NCI-H2107 treated with DMSO at 0.1 percent for 48 hours (cell line): ENCODE measurements at regions not wholly inside any gene's neighbourhood (a gene's known extent, or its start where the extent isn't known, plus 50 kb on each side); places are given as distances from the start of the nearest gene placed in this dataset.
A peak's percentile ranks its signal among the peaks of the same experiment; 100 is the strongest.

Experiments used
- DNase-seq: peaks from one replicate; lab custom pipeline; 2025; ENCODE audit not compliant: unreplicated experiment; lab: John Stamatoyannopoulos, UW

DNA sequence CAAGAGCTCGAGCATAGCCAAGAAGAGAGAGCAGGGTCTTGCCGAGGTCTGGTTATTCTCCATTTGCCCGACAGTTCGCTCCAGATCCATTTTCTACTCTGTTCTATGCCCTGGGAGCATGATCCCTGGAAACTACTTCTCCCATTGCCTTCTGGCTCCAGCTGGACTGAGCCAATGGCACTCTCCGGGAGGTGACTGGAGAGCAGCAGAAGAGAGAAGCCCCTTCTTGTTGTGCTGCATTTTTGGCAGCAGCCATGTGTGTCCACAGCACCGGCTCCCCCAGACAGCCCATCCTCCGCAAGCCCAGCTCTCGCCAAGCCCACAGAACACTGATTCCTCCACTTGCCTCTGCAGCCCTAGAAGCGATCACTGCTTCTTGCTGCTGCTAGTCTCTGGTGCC lies 345.5 kb downstream of the TNS1 start:
- DNase-seq, result no peak

DNA sequence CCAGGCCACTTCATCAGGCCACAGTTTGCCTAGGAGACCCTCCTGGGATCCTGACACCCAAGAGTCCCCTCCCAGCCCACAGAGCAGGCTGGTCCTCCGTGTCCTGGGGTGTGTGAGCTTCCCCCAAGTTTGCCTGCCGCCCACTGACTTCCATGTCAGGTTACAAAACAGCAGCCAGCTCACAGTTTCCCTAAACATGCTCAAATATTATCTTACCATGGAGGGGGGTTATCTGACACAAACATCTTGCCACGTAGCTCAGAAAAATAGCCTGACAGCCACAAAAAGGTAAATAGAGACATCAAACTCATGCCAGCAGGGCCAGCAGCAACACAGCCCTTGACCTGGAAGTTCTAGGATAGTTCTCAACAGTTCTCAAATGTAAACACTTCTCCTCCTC lies 346.5 kb downstream of the TNS1 start:
- DNase-seq, result no peak

DNA sequence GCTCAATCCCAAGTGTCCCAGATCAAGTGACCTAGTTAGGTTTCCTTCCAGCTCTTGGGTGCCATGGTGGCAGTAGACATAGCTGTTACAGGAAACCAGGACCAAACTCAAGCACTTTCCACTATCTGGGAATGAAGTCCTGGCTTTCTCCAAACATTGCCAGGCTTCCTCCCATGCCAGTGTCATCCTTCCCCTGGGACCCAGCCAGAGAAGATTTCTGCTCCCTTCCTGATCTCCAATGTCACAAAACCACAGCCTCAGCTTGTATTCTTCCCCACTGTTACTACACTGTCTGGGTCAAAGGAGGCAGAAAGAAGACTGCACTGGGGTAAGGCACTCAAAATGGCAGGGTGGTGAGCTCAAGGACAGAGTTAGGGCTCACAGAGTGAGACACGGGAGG lies 347.1 kb downstream of the TNS1 start:
- DNase-seq, result no peak

DNA sequence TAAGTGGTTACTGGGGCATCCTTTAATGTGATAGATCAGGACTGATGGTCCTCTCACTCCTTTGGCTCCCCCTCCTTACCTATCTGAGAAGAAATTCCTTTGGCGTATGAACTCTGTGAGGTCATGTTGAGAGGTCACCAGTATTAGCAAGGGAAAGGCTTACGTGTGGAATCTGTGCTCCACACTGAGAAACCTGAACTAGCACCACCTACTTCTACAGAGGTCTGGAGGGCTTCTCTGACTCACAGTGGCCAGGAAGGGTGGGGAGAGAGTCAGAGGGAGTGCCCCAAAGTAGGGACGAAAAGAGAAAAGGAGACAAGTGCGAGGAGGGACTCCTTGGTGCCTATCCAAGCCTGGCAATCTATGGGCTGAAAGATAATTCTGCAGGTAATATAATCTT lies 348.6 kb downstream of the TNS1 start:
- no peak for DNase-seq

GRCh38 chr2:217652761-217653639 lies 349.8 kb downstream of the TNS1 start:
- DNase-seq, result no peak

DNA sequence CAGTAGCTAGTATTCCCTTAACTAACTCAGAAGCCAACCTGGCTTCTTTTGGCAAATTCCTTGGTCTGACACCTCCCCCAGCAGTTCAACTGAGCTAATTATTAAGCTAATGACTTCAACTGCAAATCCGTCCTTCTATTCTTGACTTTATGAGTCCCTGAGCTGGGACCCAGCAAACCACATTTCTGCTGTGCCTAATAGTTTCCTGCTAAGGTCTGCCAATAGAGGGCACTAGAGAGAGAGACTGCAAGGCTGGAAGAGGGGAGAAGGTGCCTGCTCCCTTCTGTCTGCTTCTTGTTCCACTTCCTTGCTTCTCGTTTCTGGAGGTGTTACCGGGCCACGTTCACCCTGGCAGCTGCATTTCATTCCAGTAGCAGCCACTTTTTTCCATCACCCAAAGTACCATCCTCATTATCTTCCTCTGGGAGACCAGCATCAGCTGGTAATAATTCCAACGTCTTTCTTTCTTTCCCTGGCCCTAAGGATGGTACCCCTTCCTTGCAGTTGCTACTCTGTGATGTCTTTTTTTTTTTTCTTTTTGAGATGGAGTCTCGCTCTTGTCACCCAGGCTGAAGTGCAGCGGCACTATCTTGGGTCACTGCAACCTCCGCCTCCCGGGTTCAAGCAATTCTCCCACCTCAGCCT lies 352.0 kb downstream of the TNS1 start:
- DNase-seq, result peak; percentile 46

- DNase-seq, result no peak
These were observed 352.6 kb downstream of the TNS1 start for GRCh38 chr2:217650229-217650628.

DNA sequence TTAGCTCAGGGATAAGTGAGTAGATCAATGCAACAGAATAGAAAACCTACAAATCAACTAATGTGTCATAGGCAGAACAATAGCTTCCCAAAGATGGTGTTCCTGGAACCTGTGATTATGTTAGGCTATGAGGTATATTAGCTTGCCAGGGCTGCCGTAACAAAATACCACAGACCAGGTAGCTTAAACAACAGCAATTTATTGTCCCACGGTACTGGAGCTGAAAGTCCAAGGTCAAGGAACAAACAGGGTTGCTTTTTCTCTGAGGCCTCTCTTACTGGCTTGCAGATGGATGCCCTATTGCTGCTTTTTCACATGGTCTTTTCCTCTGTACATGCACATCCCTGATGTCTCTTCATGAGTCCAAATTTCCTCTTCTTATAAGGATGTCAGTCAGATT lies 354.9 kb downstream of the TNS1 start:
- no peak for DNase-seq

DNA sequence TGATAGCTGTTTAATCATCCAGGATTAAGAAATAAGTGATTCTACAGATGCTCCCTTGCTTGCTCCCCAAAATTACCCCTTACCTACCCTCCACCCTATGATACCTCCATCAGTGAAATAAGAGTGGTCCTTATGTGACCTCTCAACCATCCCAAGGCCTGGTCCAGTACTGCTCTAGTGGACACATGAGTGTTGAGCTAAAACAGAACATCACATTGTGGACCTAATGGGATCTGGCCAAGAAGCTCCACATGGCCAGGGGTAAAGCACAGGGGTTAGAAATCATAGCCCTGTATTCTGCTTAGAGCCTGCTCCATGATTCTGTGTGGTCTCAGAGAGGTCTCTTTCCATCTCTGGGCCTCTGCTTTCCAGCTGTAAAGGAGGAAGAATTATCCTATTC lies 355.6 kb downstream of the TNS1 start:
- no peak for DNase-seq

DNA sequence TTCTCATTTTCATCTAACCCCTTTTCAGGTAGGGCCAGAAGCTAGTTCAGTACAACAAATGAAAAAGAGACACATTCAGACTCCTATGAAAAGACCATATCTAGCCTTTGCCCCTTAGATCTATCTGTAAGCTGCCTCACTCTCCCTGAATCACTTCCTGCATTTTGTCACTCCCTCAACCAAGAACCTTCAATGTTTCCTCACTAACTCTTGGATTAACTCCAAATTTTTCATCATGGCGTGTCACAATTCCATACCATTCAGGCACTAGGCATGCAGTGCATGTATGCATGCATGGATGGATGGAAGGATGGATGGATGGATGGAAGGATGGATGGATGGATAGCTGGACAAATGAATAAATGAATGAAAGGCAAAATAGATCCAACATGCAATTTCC lies 356.9 kb downstream of the TNS1 start:
- no peak for DNase-seq

GRCh38 chr2:217643789-217644301 lies 358.9 kb downstream of the TNS1 start:
- DNase-seq, result no peak

DNA sequence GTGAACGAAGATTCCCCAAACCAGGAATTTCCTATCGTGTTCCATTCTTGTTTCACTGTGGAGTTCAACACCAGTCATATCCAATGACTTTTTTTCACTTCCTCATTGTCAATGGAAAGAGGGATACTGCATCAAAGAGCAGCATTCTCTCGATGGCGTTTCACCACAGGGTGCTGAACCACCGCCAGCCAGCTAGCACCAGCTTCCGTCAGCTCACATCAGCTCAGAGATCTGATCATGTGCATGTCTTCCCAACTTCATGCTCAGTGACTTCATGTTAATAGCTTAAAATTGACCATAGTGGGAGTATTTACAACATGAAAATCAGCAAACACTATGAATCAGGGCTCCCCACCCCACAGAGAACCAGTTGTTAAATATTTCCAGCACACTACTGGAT lies 359.9 kb downstream of the TNS1 start:
- no peak for DNase-seq

DNA sequence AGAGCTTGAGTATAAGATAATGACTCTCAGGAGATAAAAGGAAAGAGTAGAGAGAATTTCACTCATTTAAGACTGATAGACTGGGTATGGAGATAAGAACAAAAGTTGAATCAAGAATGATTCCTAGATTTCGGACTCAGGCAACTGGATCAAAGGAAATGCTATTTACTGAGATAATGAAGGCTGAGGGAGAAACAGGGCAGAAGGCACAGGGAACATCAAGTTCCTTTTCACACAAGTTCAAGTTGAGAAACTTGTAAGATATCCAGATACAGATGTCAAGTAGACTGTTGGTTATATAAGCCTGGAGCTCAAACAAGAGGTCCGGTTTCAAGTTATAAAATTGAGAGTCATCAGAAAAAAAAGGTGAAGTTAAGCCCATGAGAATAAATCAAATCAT lies 360.8 kb downstream of the TNS1 start:
- no peak for DNase-seq

DNA sequence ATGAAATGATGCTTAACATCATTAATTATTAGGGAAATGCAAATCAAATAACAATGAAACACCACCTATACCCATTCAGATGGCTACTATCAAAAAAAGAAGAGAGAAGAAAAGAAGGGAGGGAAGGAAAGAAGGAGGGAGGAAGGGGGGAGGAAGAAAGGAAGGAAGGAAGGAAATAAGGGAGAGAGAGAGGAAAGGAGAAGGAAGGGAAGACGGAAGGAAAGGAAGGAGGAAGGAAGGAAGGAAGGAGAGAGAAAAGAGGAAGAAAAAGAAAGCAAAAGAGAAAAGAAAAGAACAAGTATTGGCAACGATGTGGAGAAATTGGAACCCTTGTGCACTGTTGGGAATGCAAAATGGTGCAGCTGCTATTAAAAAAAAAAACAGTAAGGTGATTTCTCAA lies 363.3 kb downstream of the TNS1 start:
- no peak for DNase-seq

DNA sequence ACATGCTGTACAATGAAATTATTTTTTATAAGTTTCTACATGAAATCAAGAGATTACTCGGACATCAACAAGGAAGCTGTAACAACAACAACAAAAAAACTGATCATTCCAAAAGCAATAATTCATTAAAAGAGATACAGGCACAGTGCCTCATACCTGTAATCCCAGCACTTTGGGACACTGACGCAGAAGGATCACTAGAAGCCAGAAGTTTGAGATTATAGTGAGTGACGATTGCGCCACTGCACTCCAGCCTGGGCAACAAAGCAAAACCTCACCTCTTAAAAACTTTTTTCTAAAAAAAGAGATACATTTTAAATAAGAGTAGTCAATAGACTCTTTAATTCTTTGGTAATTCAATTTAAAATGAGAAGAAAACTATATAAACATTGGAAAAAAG lies 364.3 kb downstream of the TNS1 start:
- DNase-seq, result no peak

GRCh38 chr2:217638031-217638430 lies 364.8 kb downstream of the TNS1 start:
- DNase-seq, result no peak

- DNase-seq, result no peak
These were observed 365.7 kb downstream of the TNS1 start for GRCh38 chr2:217636991-217637561.

DNA sequence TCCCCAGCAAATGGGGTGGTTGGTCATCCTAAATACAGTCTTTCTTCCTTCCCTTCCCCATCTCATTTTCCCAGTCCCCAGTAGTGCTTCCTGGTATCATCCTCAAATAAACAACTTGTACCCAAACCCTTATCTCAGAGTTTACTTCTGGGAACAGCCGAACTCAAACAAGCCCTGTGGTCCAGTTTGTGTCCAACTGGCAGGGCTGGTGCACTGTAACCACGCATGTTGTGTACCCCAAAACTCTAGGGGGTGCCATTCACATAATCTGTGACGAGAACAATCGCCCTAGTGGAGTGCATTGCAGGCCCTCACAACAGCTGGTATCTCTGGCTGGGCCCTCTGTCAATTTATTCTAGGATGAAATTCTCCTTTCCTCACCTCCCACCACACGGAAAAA lies 366.2 kb downstream of the TNS1 start:
- DNase-seq, result no peak

GRCh38 chr2:217634871-217635270 lies 367.9 kb downstream of the TNS1 start:
- DNase-seq, result no peak

GRCh38 chr2:217632043-217632442 lies 370.8 kb downstream of the TNS1 start:
- no peak for DNase-seq

GRCh38 chr2:217631115-217631514 lies 371.7 kb downstream of the TNS1 start:
- no peak for DNase-seq

DNA sequence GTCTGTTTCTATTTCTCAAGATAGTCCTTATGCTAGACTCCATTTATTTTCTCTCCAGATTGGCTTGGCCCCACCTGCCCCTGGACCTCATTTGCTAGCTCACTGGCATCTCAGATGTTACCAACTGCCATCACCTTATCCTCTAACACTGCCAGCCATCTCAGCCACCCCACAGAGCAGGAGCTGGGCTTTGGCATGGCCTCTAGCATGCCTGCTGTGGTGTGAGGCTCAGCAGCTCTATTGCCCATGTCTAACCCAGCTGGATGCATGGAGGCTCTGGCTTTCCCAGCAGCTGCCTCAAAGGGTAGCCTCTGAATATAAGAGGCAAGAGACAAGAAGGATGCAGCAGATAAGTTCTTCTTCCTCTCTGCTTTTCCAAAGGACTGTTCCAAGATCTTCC lies 373.4 kb downstream of the TNS1 start:
- no peak for DNase-seq
